Activated naive CD4-positive, alpha-beta T cell (primary cell): ENCODE measurements at regions not wholly inside any gene's neighbourhood (a gene's known extent, or its start where the extent isn't known, plus 50 kb on each side); places are given as distances from the start of the nearest gene placed in this dataset.

Experiments used
- DNase-seq, 4 experiments: peaks; one replicate each; lab custom pipeline; 2025; lab: John Stamatoyannopoulos, UW

- no peak for DNase-seq
Measured at GRCh38 chr7:10122551-10123100, 851.0 kb upstream of the PHF14 start.

- DNase-seq: no peak
Measured at GRCh38 chr7:10128748-10129147, 844.9 kb upstream of the PHF14 start.

- DNase-seq: no peak
Measured at GRCh38 chr7:10138087-10138854, 835.4 kb upstream of the PHF14 start.

GRCh38 chr7:10146271-10146670 lies 827.4 kb upstream of the PHF14 start:
- no peak for DNase-seq

- DNase-seq: no peak
Measured at GRCh38 chr7:10156972-10157371, 816.7 kb upstream of the PHF14 start.

- no peak for DNase-seq
Measured at GRCh38 chr7:10181996-10182395, 791.7 kb upstream of the PHF14 start.

- DNase-seq: no peak
Measured at GRCh38 chr7:10192074-10192473, 781.6 kb upstream of the PHF14 start.

GRCh38 chr7:10205696-10206095 lies 768.0 kb upstream of the PHF14 start:
- no peak for DNase-seq

- no peak for DNase-seq
Measured at GRCh38 chr7:10210000-10210399, 763.7 kb upstream of the PHF14 start.

- DNase-seq: no peak
Measured at GRCh38 chr7:10211016-10211415, 762.7 kb upstream of the PHF14 start.

GRCh38 chr7:10211861-10212260 lies 761.8 kb upstream of the PHF14 start:
- DNase-seq: no peak

GRCh38 chr7:10212649-10213048 lies 761.0 kb upstream of the PHF14 start:
- DNase-seq: no peak

- no peak for DNase-seq
Measured at GRCh38 chr7:10216462-10216861, 757.2 kb upstream of the PHF14 start.

- DNase-seq: no peak
Measured at GRCh38 chr7:10221084-10221483, 752.6 kb upstream of the PHF14 start.

GRCh38 chr7:10222976-10223375 lies 750.7 kb upstream of the PHF14 start:
- DNase-seq: no peak

- no peak for DNase-seq
Measured at GRCh38 chr7:10225275-10225674, 748.4 kb upstream of the PHF14 start.

- DNase-seq: no peak
Measured at GRCh38 chr7:10237306-10237705, 736.4 kb upstream of the PHF14 start.

- no peak for DNase-seq
Measured at GRCh38 chr7:10238641-10239040, 735.0 kb upstream of the PHF14 start.

GRCh38 chr7:10239695-10240345 lies 733.9 kb upstream of the PHF14 start:
- DNase-seq: no peak

GRCh38 chr7:10245406-10245805 lies 728.3 kb upstream of the PHF14 start:
- DNase-seq: no peak

GRCh38 chr7:10257438-10257837 lies 716.2 kb upstream of the PHF14 start:
- no peak for DNase-seq

- no peak for DNase-seq
Measured at GRCh38 chr7:10266976-10267375, 706.7 kb upstream of the PHF14 start.

GRCh38 chr7:10268034-10268433 lies 705.6 kb upstream of the PHF14 start:
- no peak for DNase-seq
